ENCODE measurements at regions not wholly inside any gene's neighbourhood (a gene's known extent, or its start where the extent isn't known, plus 50 kb on each side); places are given as distances from the start of the nearest gene placed in this dataset.
"Not testable (repeated sequence)": the region's sequence is repeated elsewhere in the genome, so short reads cannot be mapped to it uniquely, and the experiment has no call there.

DNA sequence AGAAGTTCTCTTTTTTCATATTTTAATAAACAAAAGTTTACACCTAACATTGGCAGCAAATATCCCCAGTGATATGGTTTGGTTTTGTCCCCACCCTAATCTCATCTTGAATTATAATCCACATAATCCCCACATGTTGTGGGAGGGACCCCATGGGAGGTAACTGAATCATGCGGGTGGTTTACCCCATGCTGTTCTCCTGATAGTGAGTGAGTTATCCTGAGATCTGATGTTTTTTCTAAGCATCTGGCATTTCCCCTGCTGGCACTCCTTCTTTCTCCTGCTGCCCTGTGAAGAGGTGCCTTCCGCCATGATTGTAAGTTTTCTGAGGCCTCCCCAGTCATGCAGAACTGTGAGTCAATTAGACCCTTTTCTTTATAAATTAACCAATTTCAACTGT is 214.7 kb downstream of the SLITRK1 start:
- POLR2A ChIA-PET: no interaction called here

GRCh38 chr13:83666141-83666540 is 216.1 kb downstream of the SLITRK1 start:
- no peak overlapping the region for H3K27ac ChIP-seq (ENCODE audit: insufficient read depth in 1 of 2, low read depth in 1 of 2, low read length in 2 of 2, poor library complexity in 1 of 2, severe bottlenecking in 2 of 2)
- no peaks in the 10 kb centered on the region for H3K27me3 ChIP-seq (replicated peaks in 2 of 5; ENCODE audit: control insufficient read depth in 4 of 5, insufficient read depth in 5 of 5, low read length in 4 of 5)
- no peak overlapping the region for H3K4me3 ChIP-seq (ENCODE audit: control insufficient read depth in 1 of 7, extremely low read depth in 1 of 7, insufficient read depth in 4 of 7, low read depth in 2 of 7, low read length in 6 of 7)
- whole genome bisulfite sequencing (ENCODE audit: insufficient coverage): no CpG with 5 or more reads among the region's 1 CpG
- H3K9me3 ChIP-seq (ENCODE audit: control extremely low read depth in 1 of 5, control insufficient read depth in 4 of 5, insufficient read depth in 2 of 5, low read depth in 1 of 5, low read length in 4 of 5): peaks cover 0 to 5% (median 0%) of the 10 kb centered on the region in 5 experiments
- no peaks in the 10 kb centered on the region for H3K36me3 ChIP-seq (ENCODE audit: control insufficient read depth in 4 of 4, insufficient read depth in 4 of 4, low read length in 3 of 4)
- ChIA-PET CTCF (no interaction called here), POLR2A (no interaction called here)
- no peak for DNase-seq
- no peaks in the 10 kb centered on the region for H3K4me1 ChIP-seq (ENCODE audit: control extremely low read depth in 1 of 4, control insufficient read depth in 4 of 4, insufficient read depth in 4 of 4, low read length in 3 of 4)

More for the DNA sequence above, 214.7 kb downstream of the SLITRK1 start:
- CTCF ChIA-PET: no interaction called here
- H3K27me3 ChIP-seq (replicated peaks in 2 of 5; ENCODE audit: control insufficient read depth in 4 of 5, insufficient read depth in 5 of 5, low read length in 4 of 5): no peaks in the 10 kb centered on the region
- no peaks in the 10 kb centered on the region for H3K4me1 ChIP-seq (ENCODE audit: control extremely low read depth in 1 of 4, control insufficient read depth in 4 of 4, insufficient read depth in 4 of 4, low read length in 3 of 4)
- 100% methylated on average over 1 of the region's 2 CpGs for WGBS (ENCODE audit: insufficient coverage)
- no peak for DNase-seq
- H3K9me3 ChIP-seq (ENCODE audit: control extremely low read depth in 1 of 5, control insufficient read depth in 4 of 5, insufficient read depth in 2 of 5, low read depth in 1 of 5, low read length in 4 of 5): peaks cover 0 to 6% (median 0%) of the 10 kb centered on the region in 5 experiments
- H3K4me3 ChIP-seq (ENCODE audit: control insufficient read depth in 1 of 7, extremely low read depth in 1 of 7, insufficient read depth in 4 of 7, low read depth in 2 of 7, low read length in 6 of 7): no peak overlapping the region
- no peak overlapping the region for H3K27ac ChIP-seq (ENCODE audit: insufficient read depth in 1 of 2, low read depth in 1 of 2, low read length in 2 of 2, poor library complexity in 1 of 2, severe bottlenecking in 2 of 2)
- no peaks in the 10 kb centered on the region for H3K36me3 ChIP-seq (ENCODE audit: control insufficient read depth in 4 of 4, insufficient read depth in 4 of 4, low read length in 3 of 4)

DNA sequence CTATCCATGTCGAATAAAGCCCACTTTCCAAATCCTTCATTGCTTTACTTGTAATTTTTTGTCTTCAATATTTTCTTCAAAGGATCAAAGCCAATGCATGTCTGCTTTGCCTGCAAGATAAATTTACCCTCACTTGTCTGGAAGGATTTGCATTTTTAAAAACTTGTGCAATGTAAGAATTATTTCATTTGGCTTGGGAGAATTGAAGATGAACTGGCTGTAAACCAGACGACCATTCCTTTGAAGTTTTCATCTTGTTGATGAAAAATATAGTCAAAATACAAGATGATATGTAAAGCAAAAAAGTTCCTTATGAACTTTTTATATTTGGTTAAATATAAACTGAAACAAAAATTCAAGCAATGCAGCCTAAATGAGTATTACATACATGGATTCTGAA is 225.0 kb downstream of the SLITRK1 start:
- WGBS (ENCODE audit: insufficient coverage): no CpG with 5 or more reads among the region's 2 CpGs
- no peaks in the 10 kb centered on the region for H3K4me1 ChIP-seq (ENCODE audit: control extremely low read depth in 1 of 4, control insufficient read depth in 4 of 4, insufficient read depth in 4 of 4, low read length in 3 of 4)
- no peaks in the 10 kb centered on the region for H3K9me3 ChIP-seq (ENCODE audit: control extremely low read depth in 1 of 5, control insufficient read depth in 4 of 5, insufficient read depth in 2 of 5, low read depth in 1 of 5, low read length in 4 of 5)
- no peak overlapping the region for H3K27ac ChIP-seq (ENCODE audit: insufficient read depth in 1 of 2, low read depth in 1 of 2, low read length in 2 of 2, poor library complexity in 1 of 2, severe bottlenecking in 2 of 2)
- H3K27me3 ChIP-seq (replicated peaks in 2 of 5; ENCODE audit: control insufficient read depth in 4 of 5, insufficient read depth in 5 of 5, low read length in 4 of 5): no peaks in the 10 kb centered on the region
- no peak for DNase-seq
- H3K36me3 ChIP-seq (ENCODE audit: control insufficient read depth in 4 of 4, insufficient read depth in 4 of 4, low read length in 3 of 4): no peaks in the 10 kb centered on the region
- ChIA-PET POLR2A (no interaction called here), CTCF (no interaction called here)
- H3K4me3 ChIP-seq (ENCODE audit: control insufficient read depth in 1 of 7, extremely low read depth in 1 of 7, insufficient read depth in 4 of 7, low read depth in 2 of 7, low read length in 6 of 7): no peak overlapping the region

GRCh38 chr13:83642617-83643016 is 239.7 kb downstream of the SLITRK1 start:
- H3K9me3 ChIP-seq (ENCODE audit: control extremely low read depth in 1 of 5, control insufficient read depth in 4 of 5, insufficient read depth in 2 of 5, low read depth in 1 of 5, low read length in 4 of 5); H3K27ac ChIP-seq (ENCODE audit: insufficient read depth in 1 of 2, low read depth in 1 of 2, low read length in 2 of 2, poor library complexity in 1 of 2, severe bottlenecking in 2 of 2); CTCF ChIA-PET; H3K36me3 ChIP-seq (ENCODE audit: control insufficient read depth in 4 of 4, insufficient read depth in 4 of 4, low read length in 3 of 4); POLR2A ChIA-PET; DNase-seq; H3K4me1 ChIP-seq (ENCODE audit: control extremely low read depth in 1 of 4, control insufficient read depth in 4 of 4, insufficient read depth in 4 of 4, low read length in 3 of 4); H3K4me3 ChIP-seq (ENCODE audit: control insufficient read depth in 1 of 7, extremely low read depth in 1 of 7, insufficient read depth in 4 of 7, low read depth in 2 of 7, low read length in 6 of 7); H3K27me3 ChIP-seq (replicated peaks in 2 of 5; ENCODE audit: control insufficient read depth in 4 of 5, insufficient read depth in 5 of 5, low read length in 4 of 5): not testable (repeated sequence)
- WGBS (ENCODE audit: insufficient coverage): 94% methylated on average over 3 of the region's 3 CpGs

DNA sequence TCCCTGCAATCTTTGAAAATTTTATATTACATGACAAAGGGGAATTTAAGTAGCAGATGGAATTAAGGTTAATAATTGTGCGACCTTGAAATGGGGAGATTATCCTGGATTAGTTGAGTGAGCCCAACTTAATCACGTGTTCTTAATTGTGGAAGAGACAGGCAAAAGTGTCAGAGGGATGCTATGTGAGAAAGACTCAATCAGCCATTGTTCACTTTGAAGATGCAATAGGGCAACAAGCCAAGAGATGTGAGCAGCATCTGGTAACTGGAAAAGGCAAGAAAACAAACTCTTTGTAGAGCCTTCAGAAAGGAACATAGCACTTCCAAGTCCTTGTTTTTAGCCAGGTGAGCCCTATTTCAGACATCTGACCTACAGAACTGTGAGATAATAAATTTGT is 247.7 kb downstream of the SLITRK1 start:
- ChIA-PET CTCF (no interaction called here), POLR2A (no interaction called here)
- no peak overlapping the region for H3K4me3 ChIP-seq (ENCODE audit: control insufficient read depth in 1 of 7, extremely low read depth in 1 of 7, insufficient read depth in 4 of 7, low read depth in 2 of 7, low read length in 6 of 7)
- H3K36me3 ChIP-seq (ENCODE audit: control insufficient read depth in 4 of 4, insufficient read depth in 4 of 4, low read length in 3 of 4): no peaks in the 10 kb centered on the region
- peaks cover 0 to 1% (median 0%) of the 10 kb centered on the region in 5 experiments for H3K9me3 ChIP-seq (ENCODE audit: control extremely low read depth in 1 of 5, control insufficient read depth in 4 of 5, insufficient read depth in 2 of 5, low read depth in 1 of 5, low read length in 4 of 5)
- whole genome bisulfite sequencing (ENCODE audit: insufficient coverage): 96% methylated on average over 2 of the region's 2 CpGs
- H3K4me1 ChIP-seq (ENCODE audit: control extremely low read depth in 1 of 4, control insufficient read depth in 4 of 4, insufficient read depth in 4 of 4, low read length in 3 of 4): no peaks in the 10 kb centered on the region
- no peaks in the 10 kb centered on the region for H3K27me3 ChIP-seq (replicated peaks in 2 of 5; ENCODE audit: control insufficient read depth in 4 of 5, insufficient read depth in 5 of 5, low read length in 4 of 5)
- no peak for DNase-seq
- no peak overlapping the region for H3K27ac ChIP-seq (ENCODE audit: insufficient read depth in 1 of 2, low read depth in 1 of 2, low read length in 2 of 2, poor library complexity in 1 of 2, severe bottlenecking in 2 of 2)

DNA sequence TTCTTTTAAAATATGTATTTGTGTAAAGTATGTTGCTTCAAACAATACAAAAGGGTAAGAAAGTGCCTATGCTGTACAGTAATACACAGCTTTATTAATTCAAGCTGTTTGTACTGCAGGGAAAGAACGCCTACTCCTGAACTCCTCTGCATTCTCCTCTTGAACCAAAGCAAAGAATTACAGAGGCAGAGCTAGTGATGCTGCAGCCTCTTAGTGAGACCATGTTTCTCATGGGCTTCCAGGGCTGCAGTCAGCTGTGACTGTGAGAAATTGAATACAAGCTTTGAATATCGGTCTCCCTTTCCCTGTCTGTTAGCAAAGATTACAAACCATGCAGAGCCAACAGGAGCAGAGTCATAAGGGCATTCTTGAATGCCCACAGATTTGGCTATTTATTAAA is 248.5 kb downstream of the SLITRK1 start:
- Histone ChIP-seq H3K4me1 (ENCODE audit: control extremely low read depth in 1 of 4, control insufficient read depth in 4 of 4, insufficient read depth in 4 of 4, low read length in 3 of 4) (no peaks in the 10 kb centered on the region), H3K9me3 (ENCODE audit: control extremely low read depth in 1 of 5, control insufficient read depth in 4 of 5, insufficient read depth in 2 of 5, low read depth in 1 of 5, low read length in 4 of 5) (peaks cover 0 to 1% (median 0%) of the 10 kb centered on the region in 5 experiments), H3K27ac (ENCODE audit: insufficient read depth in 1 of 2, low read depth in 1 of 2, low read length in 2 of 2, poor library complexity in 1 of 2, severe bottlenecking in 2 of 2) (no peak overlapping the region), H3K4me3 (ENCODE audit: control insufficient read depth in 1 of 7, extremely low read depth in 1 of 7, insufficient read depth in 4 of 7, low read depth in 2 of 7, low read length in 6 of 7) (no peak overlapping the region), H3K27me3 (replicated peaks in 2 of 5; ENCODE audit: control insufficient read depth in 4 of 5, insufficient read depth in 5 of 5, low read length in 4 of 5) (no peaks in the 10 kb centered on the region), H3K36me3 (ENCODE audit: control insufficient read depth in 4 of 4, insufficient read depth in 4 of 4, low read length in 3 of 4) (no peaks in the 10 kb centered on the region)
- POLR2A ChIA-PET: no interaction called here
- no peak for DNase-seq
- 100% methylated on average over 1 of the region's 2 CpGs for WGBS (ENCODE audit: insufficient coverage)
- CTCF ChIA-PET: no interaction called here

DNA sequence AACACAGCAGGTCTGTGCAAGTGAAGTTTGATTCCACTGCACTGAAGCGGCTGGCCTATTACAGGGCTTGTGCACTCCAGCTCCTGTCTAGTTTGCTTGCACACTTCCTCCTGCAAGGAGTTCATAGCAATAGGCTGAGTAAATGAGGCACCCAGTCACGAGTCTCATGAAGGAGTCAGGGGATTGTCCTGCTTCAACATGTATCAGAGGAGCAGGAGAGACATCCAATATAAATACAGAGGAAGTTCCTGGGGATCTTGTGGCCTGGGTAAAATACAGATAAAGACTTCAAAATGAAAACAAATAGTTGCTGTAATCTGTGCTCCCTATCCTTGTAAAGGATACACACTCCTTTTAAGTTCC is 259.9 kb downstream of the SLITRK1 start:
- ChIA-PET CTCF (no interaction called here), POLR2A (no interaction called here)
- Histone ChIP-seq H3K36me3 (ENCODE audit: control insufficient read depth in 4 of 4, insufficient read depth in 4 of 4, low read length in 3 of 4) (no peaks in the 10 kb centered on the region), H3K9me3 (ENCODE audit: control extremely low read depth in 1 of 5, control insufficient read depth in 4 of 5, insufficient read depth in 2 of 5, low read depth in 1 of 5, low read length in 4 of 5) (peaks cover 0 to 8% (median 0%) of the 10 kb centered on the region in 5 experiments), H3K27me3 (replicated peaks in 2 of 5; ENCODE audit: control insufficient read depth in 4 of 5, insufficient read depth in 5 of 5, low read length in 4 of 5) (no peaks in the 10 kb centered on the region), H3K4me1 (ENCODE audit: control extremely low read depth in 1 of 4, control insufficient read depth in 4 of 4, insufficient read depth in 4 of 4, low read length in 3 of 4) (no peaks in the 10 kb centered on the region), H3K27ac (ENCODE audit: insufficient read depth in 1 of 2, low read depth in 1 of 2, low read length in 2 of 2, poor library complexity in 1 of 2, severe bottlenecking in 2 of 2) (no peak overlapping the region), H3K4me3 (ENCODE audit: control insufficient read depth in 1 of 7, extremely low read depth in 1 of 7, insufficient read depth in 4 of 7, low read depth in 2 of 7, low read length in 6 of 7) (no peak overlapping the region)
- WGBS (ENCODE audit: insufficient coverage): 100% methylated on average over 1 of the region's 2 CpGs
- DNase-seq: no peak

Measured in common myeloid progenitor, CD34-positive (primary cell).